Small intestine (tissue), 7 donors: ENCODE measurements at regions not wholly inside any gene's neighbourhood (a gene's known extent, or its start where the extent isn't known, plus 50 kb on each side); places are given as distances from the start of the nearest gene placed in this dataset.

ENCODE experiments used
- DNase-seq, 2 donors: peaks; one replicate each; pipeline versions ENCODE4 v3.0.0 to v3.0.0-alpha.2; 2013
- FAIRE-seq: peaks from 2 replicates; lab custom pipeline; 2012; peaks lifted over from hg19 to GRCh38; lab: Jason Lieb, UNC
- H3K27ac ChIP-seq, 3 donors: one replicate each; pipeline ENCODE4 v1.5.1; 2013; ENCODE audit warnings: low read length in 2 of 3, mild to moderate bottlenecking in 2 of 3, control low read depth in 1 of 3, inconsistent platforms in 1 of 3, low read depth in 1 of 3, moderate library complexity in 1 of 3
- H3K27me3 ChIP-seq, 3 donors: one replicate each; pipeline ENCODE4 v1.6.1; 2013; ENCODE audit warnings: low read length in 3 of 3, inconsistent platforms in 1 of 3; ENCODE audit not compliant: control insufficient read depth in 3 of 3, insufficient read depth in 3 of 3
- H3K36me3 ChIP-seq, 3 donors: one replicate each; pipeline ENCODE4 v1.6.1; 2013; ENCODE audit warnings: low read length in 3 of 3, inconsistent platforms in 1 of 3, low read depth in 1 of 3, mild to moderate bottlenecking in 1 of 3, moderate library complexity in 1 of 3; ENCODE audit not compliant: control insufficient read depth in 3 of 3, insufficient read depth in 2 of 3
- H3K4me1 ChIP-seq, 3 donors: one replicate each; pipeline ENCODE4 v1.6.1; 2013; ENCODE audit warnings: low read length in 2 of 3, inconsistent platforms in 1 of 3, low read depth in 1 of 3, mild to moderate bottlenecking in 1 of 3, moderate library complexity in 1 of 3; ENCODE audit not compliant: control insufficient read depth in 3 of 3, insufficient read depth in 2 of 3
- H3K4me3 ChIP-seq, 3 donors: one replicate each; pipeline ENCODE4 v1.5.1; 2013; ENCODE audit warnings: low read length in 3 of 3, control low read depth in 1 of 3, inconsistent platforms in 1 of 3, low read depth in 1 of 3, mild to moderate bottlenecking in 1 of 3, moderate library complexity in 1 of 3
- H3K9me3 ChIP-seq, 2 donors: one replicate each; pipeline ENCODE4 v1.6.1; 2013; ENCODE audit warnings: low read depth in 1 of 2, low read length in 1 of 2; ENCODE audit not compliant: control insufficient read depth in 2 of 2, insufficient read depth in 1 of 2
- WGBS, 3 donors: extraction: QIAGEN DNeasy Blood & Tissue Kit; methylation state at CpG; one replicate each; pipeline ENCODE4 v1.1.7; 2013; 5-methylcytosine and 5-hydroxymethylcytosine counted together
- donor health status: healthy with polysubstance abuse.
- donor health status: control.
- donor health status: control.
- donor health status: Bipolar disorder and iron deficiency.
- donor health status: healthy.

- FAIRE-seq: no peak
- WGBS, 3 donors: 33 to 69% (median 38%) methylated on average over 1 of the region's 1 CpG
Observed at GRCh38 chr20:6674831-6675230, 92.7 kb upstream of the BMP2 start.

GRCh38 chr20:6673071-6673470 lies 94.4 kb upstream of the BMP2 start:
- H3K4me1 ChIP-seq: peaks cover 0 to 5% (median 3%) of the 10 kb centered on the region in 3 donors
- no peaks in the 10 kb centered on the region for H3K36me3 ChIP-seq
- WGBS, 3 donors: 26 to 64% (median 53%) methylated on average over 3 of the region's 3 CpGs
- DNase-seq (peak; percentile 47 to 71), FAIRE-seq (no peak)
- no peaks in the 10 kb centered on the region for H3K27me3 ChIP-seq
- H3K9me3 ChIP-seq: no peaks in the 10 kb centered on the region
- H3K4me3 ChIP-seq: no peak overlapping the region
- peak overlapping the region in 1 of 3 donors; percentile 38 for H3K27ac ChIP-seq

More at GRCh38 chr20:6674831-6675230, 92.7 kb upstream of the BMP2 start:
- H3K36me3 ChIP-seq: no peaks in the 10 kb centered on the region
- H3K27me3 ChIP-seq: no peaks in the 10 kb centered on the region
- no peak overlapping the region for H3K27ac ChIP-seq
- peaks cover 0 to 9% (median 3%) of the 10 kb centered on the region in 3 donors for H3K4me1 ChIP-seq
- DNase-seq: no peak
- H3K9me3 ChIP-seq: no peaks in the 10 kb centered on the region
- H3K4me3 ChIP-seq: no peak overlapping the region

- FAIRE-seq (no peak), DNase-seq (no peak)
- no peaks in the 10 kb centered on the region for H3K9me3 ChIP-seq
- peaks cover 0 to 5% (median 3%) of the 10 kb centered on the region in 3 donors for H3K4me1 ChIP-seq
- H3K36me3 ChIP-seq: no peaks in the 10 kb centered on the region
- 77 to 93% (median 91%) methylated on average over 3 of the region's 3 CpGs for WGBS, 3 donors
- H3K4me3 ChIP-seq: no peak overlapping the region
- no peaks in the 10 kb centered on the region for H3K27me3 ChIP-seq
- H3K27ac ChIP-seq: no peak overlapping the region
Observed at GRCh38 chr20:6671829-6672228, 95.7 kb upstream of the BMP2 start.

- H3K27me3 ChIP-seq: no peaks in the 10 kb centered on the region
- peaks cover 0 to 6% of the 10 kb centered on the region in 2 donors for H3K9me3 ChIP-seq
- H3K27ac ChIP-seq: no peak overlapping the region
- no peak for FAIRE-seq
- H3K4me1 ChIP-seq: peaks cover under 1 to 15% (median 3%) of the 10 kb centered on the region in 3 donors
- H3K36me3 ChIP-seq: no peaks in the 10 kb centered on the region
- DNase-seq: no peak
- no peak overlapping the region for H3K4me3 ChIP-seq
Observed at GRCh38 chr20:6668546-6668945, 98.9 kb upstream of the BMP2 start.

- Histone ChIP-seq H3K36me3 (no peaks in the 10 kb centered on the region), H3K27ac (peak overlapping the region in 1 of 3 donors; percentile 55), H3K27me3 (no peaks in the 10 kb centered on the region), H3K9me3 (peaks cover 0 to 10% of the 10 kb centered on the region in 2 donors), H3K4me3 (no peak overlapping the region), H3K4me1 (peaks cover 0 to 14% (median 9%) of the 10 kb centered on the region in 3 donors)
- no peak for FAIRE-seq
- 62 to 81% (median 76%) methylated on average over 5 of the region's 5 CpGs for WGBS, 3 donors
- peak in 1 of 2 donors; percentile 45 for DNase-seq
Observed at GRCh38 chr20:6665621-6666355, 101.7 kb upstream of the BMP2 start.

- no peak overlapping the region for H3K4me3 ChIP-seq
- H3K4me1 ChIP-seq: peaks cover 0 to 19% (median 9%) of the 10 kb centered on the region in 3 donors
- 73 to 88% (median 76%) methylated on average over 1 of the region's 1 CpG for WGBS, 3 donors
- H3K36me3 ChIP-seq: no peaks in the 10 kb centered on the region
- peak overlapping the region in 1 of 3 donors; percentile 55 for H3K27ac ChIP-seq
- peaks cover 0 to 10% of the 10 kb centered on the region in 2 donors for H3K9me3 ChIP-seq
- FAIRE-seq (no peak), DNase-seq (peak in 1 of 2 donors; percentile 43)
- H3K27me3 ChIP-seq: no peaks in the 10 kb centered on the region
Observed at GRCh38 chr20:6665161-6665560, 102.3 kb upstream of the BMP2 start.

- WGBS, 3 donors: 86 to 91% (median 86%) methylated on average over 1 of the region's 1 CpG
- H3K9me3 ChIP-seq: peaks cover 0 to 10% of the 10 kb centered on the region in 2 donors
- no peaks in the 10 kb centered on the region for H3K36me3 ChIP-seq
- H3K27ac ChIP-seq: no peak overlapping the region
- H3K4me1 ChIP-seq: peaks cover 0 to 25% (median 9%) of the 10 kb centered on the region in 3 donors
- H3K27me3 ChIP-seq: no peaks in the 10 kb centered on the region
- H3K4me3 ChIP-seq: no peak overlapping the region
- FAIRE-seq (no peak), DNase-seq (no peak)
Observed at GRCh38 chr20:6664574-6664973, 102.9 kb upstream of the BMP2 start.

- peaks cover 0 to 10% of the 10 kb centered on the region in 2 donors for H3K9me3 ChIP-seq
- H3K27ac ChIP-seq: no peak overlapping the region
- WGBS, 3 donors: 12 to 64% (median 37%) methylated on average over 6 of the region's 6 CpGs
- peaks cover 0 to 26% (median 9%) of the 10 kb centered on the region in 3 donors for H3K4me1 ChIP-seq
- no peaks in the 10 kb centered on the region for H3K36me3 ChIP-seq
- H3K4me3 ChIP-seq: no peak overlapping the region
- H3K27me3 ChIP-seq: no peaks in the 10 kb centered on the region
- FAIRE-seq (no peak), DNase-seq (peak; percentile 33 to 87)
Observed at GRCh38 chr20:6663751-6664388, 103.6 kb upstream of the BMP2 start.
